DND-41 (cell line): ENCODE measurements at regions not wholly inside any gene's neighbourhood (a gene's known extent, or its start where the extent isn't known, plus 50 kb on each side); places are given as distances from the start of the nearest gene placed in this dataset.

Source experiments
- ATAC-seq: fragments of 200-7000 bp; cut with Tn5 transposase; 3 replicates; pipeline ENCODE4 v1.9.1; 2021; ENCODE audit warnings: low read depth; ENCODE audit not compliant: insufficient read depth
- DNase-seq: peaks from one replicate; pipeline ENCODE4 v3.0.0-alpha.2; 2020
- H2AFZ ChIP-seq: 2 replicates; pipeline ENCODE4 v1.6.0; 2012; ENCODE audit warnings: low read depth, low read length
- H3K27ac ChIP-seq: 2 replicates; pipeline ENCODE4 v1.5.1; 2012; ENCODE audit warnings: low read length, inconsistent platforms
- H3K27me3 ChIP-seq: fragments of 200-600 bp; sonication (generic); 2 replicates; pipeline ENCODE4 v1.6.0; 2012; ENCODE audit warnings: low read length, mild to moderate bottlenecking, inconsistent platforms; ENCODE audit not compliant: insufficient read depth, poor library complexity
- H3K36me3 ChIP-seq: 2 replicates; pipeline ENCODE4 v1.5.1; 2012; ENCODE audit warnings: low read length, inconsistent platforms; ENCODE audit not compliant: insufficient read depth
- H3K4me1 ChIP-seq: 2 replicates; pipeline ENCODE4 v1.5.1; 2012; ENCODE audit warnings: mild to moderate bottlenecking, low read length; ENCODE audit not compliant: insufficient read depth
- H3K4me2 ChIP-seq: 2 replicates; pipeline ENCODE4 v1.6.0; 2012; ENCODE audit warnings: mild to moderate bottlenecking, moderate library complexity, low read length, inconsistent platforms; ENCODE audit not compliant: insufficient read depth
- H3K4me3 ChIP-seq, 2 experiments: fragments of 200-600 bp in 1 of 2; shearing (Covaris generic) in 1 of 2; 2 replicates each; pipeline ENCODE4 v1.5.1; 2012 to 2016; ENCODE audit warnings: inconsistent platforms in 2 of 2, low read length in 2 of 2, mild to moderate bottlenecking in 2 of 2, low read depth in 1 of 2, moderate library complexity in 1 of 2
- H3K79me2 ChIP-seq: 2 replicates; pipeline ENCODE4 v1.6.0; 2012; ENCODE audit warnings: low read length, inconsistent platforms; ENCODE audit not compliant: insufficient read depth
- H3K9ac ChIP-seq: 2 replicates; pipeline ENCODE4 v1.6.0; 2012; ENCODE audit warnings: low read depth, mild to moderate bottlenecking, inconsistent platforms, low read length, moderate library complexity
- H3K9me3 ChIP-seq: 2 replicates; pipeline ENCODE4 v1.5.1; 2012; ENCODE audit warnings: low read length, moderate library complexity, mild to moderate bottlenecking, inconsistent platforms; ENCODE audit not compliant: insufficient read depth, severe bottlenecking
- H4K20me1 ChIP-seq: 2 replicates; pipeline ENCODE4 v1.6.0; 2012; ENCODE audit warnings: low read length; ENCODE audit not compliant: insufficient read depth
- CTCF ChIP-seq: IDR thresholded peaks from 2 replicates; pipeline ENCODE4 v1.5.1; 2012; ENCODE audit warnings: borderline replicate concordance, low read length, moderate library complexity, mild to moderate bottlenecking; ENCODE audit not compliant: poor library complexity, severe bottlenecking; ENCODE audit errors: extremely low read depth
- EZH2 ChIP-seq: IDR thresholded peaks from 3 replicates; pipeline ENCODE4 v1.6.1; 2012; ENCODE audit warnings: borderline replicate concordance, low read depth, mild to moderate bottlenecking, moderate library complexity, low read length, inconsistent platforms; ENCODE audit not compliant: severe bottlenecking

- TF ChIP-seq CTCF (no peak), EZH2 (no peak)
- Histone ChIP-seq H4K20me1 (no peaks in the 10 kb centered on the region), H3K4me1 (no peaks in the 10 kb centered on the region), H3K27ac (no peak overlapping the region), H3K27me3 (no peaks in the 10 kb centered on the region), H3K36me3 (no peaks in the 10 kb centered on the region), H3K9ac (no peak overlapping the region), H3K4me2 (no peak overlapping the region), H2AFZ (no peak overlapping the region), H3K4me3 (no peak overlapping the region), H3K9me3 (peaks cover 15% of the 10 kb centered on the region), H3K79me2 (no peaks in the 10 kb centered on the region)
- no peak for DNase-seq
- ATAC-seq: no peak
Observed at GRCh38 chr13:18996627-18997051, 185.0 kb downstream of the TUBA3C start.

- Histone ChIP-seq H4K20me1 (no peaks in the 10 kb centered on the region), H3K36me3 (no peaks in the 10 kb centered on the region), H3K4me3 (no peak overlapping the region), H3K9me3 (peaks cover 15% of the 10 kb centered on the region), H3K9ac (no peak overlapping the region), H2AFZ (no peak overlapping the region), H3K4me2 (no peak overlapping the region), H3K27me3 (no peaks in the 10 kb centered on the region), H3K79me2 (no peaks in the 10 kb centered on the region), H3K4me1 (no peaks in the 10 kb centered on the region), H3K27ac (no peak overlapping the region)
- TF ChIP-seq CTCF: no peak
- no peak for TF ChIP-seq EZH2
- ATAC-seq (no peak), DNase-seq (no peak)
Observed at GRCh38 chr13:18996221-18996620, 185.4 kb downstream of the TUBA3C start.

GRCh38 chr13:18995259-18995873 is 186.3 kb downstream of the TUBA3C start:
- H3K4me2 ChIP-seq: no peak overlapping the region
- H3K79me2 ChIP-seq: no peaks in the 10 kb centered on the region
- no peak overlapping the region for H2AFZ ChIP-seq
- no peak for ATAC-seq
- H3K9ac ChIP-seq: no peak overlapping the region
- no peaks in the 10 kb centered on the region for H3K27me3 ChIP-seq
- H3K4me3 ChIP-seq: no peak overlapping the region
- peaks cover 15% of the 10 kb centered on the region for H3K9me3 ChIP-seq
- no peaks in the 10 kb centered on the region for H3K36me3 ChIP-seq
- H3K4me1 ChIP-seq: no peaks in the 10 kb centered on the region
- no peak for DNase-seq
- no peaks in the 10 kb centered on the region for H4K20me1 ChIP-seq
- no peak for TF ChIP-seq EZH2
- H3K27ac ChIP-seq: no peak overlapping the region

GRCh38 chr13:18993884-18994660 is 187.6 kb downstream of the TUBA3C start:
- no peaks in the 10 kb centered on the region for H3K4me1 ChIP-seq
- H3K9me3 ChIP-seq: peaks cover 18% of the 10 kb centered on the region
- H3K27me3 ChIP-seq: no peaks in the 10 kb centered on the region
- H2AFZ ChIP-seq: no peak overlapping the region
- H3K4me2 ChIP-seq: no peak overlapping the region
- H3K36me3 ChIP-seq: no peaks in the 10 kb centered on the region
- H3K4me3 ChIP-seq: no peak overlapping the region
- H4K20me1 ChIP-seq: no peaks in the 10 kb centered on the region
- TF ChIP-seq EZH2: no peak
- no peak for TF ChIP-seq CTCF
- H3K9ac ChIP-seq: no peak overlapping the region
- no peaks in the 10 kb centered on the region for H3K79me2 ChIP-seq
- ATAC-seq (no peak), DNase-seq (no peak)
- H3K27ac ChIP-seq: no peak overlapping the region
